Glutamatergic neuron (in vitro differentiated cells): ENCODE measurements at regions not wholly inside any gene's neighbourhood (a gene's known extent, or its start where the extent isn't known, plus 50 kb on each side); places are given as distances from the start of the nearest gene placed in this dataset.

Source experiments
- DNase-seq: peaks from one replicate; pipeline ENCODE4 v3.0.0; 2022
- H3K27ac Mint-ChIP-seq: one replicate; pipeline ENCODE4 v1.8.0; 2020; ENCODE audit warnings: mild to moderate bottlenecking, mixed read lengths, inconsistent platforms; ENCODE audit not compliant: unreplicated experiment
- H3K27me3 Mint-ChIP-seq: one replicate; pipeline ENCODE4 v1.8.0; 2020; ENCODE audit warnings: mild to moderate bottlenecking, moderate library complexity, mixed read lengths, inconsistent platforms; ENCODE audit not compliant: unreplicated experiment
- H3K36me3 Mint-ChIP-seq: one replicate; pipeline ENCODE4 v1.8.0; 2020; ENCODE audit warnings: mild to moderate bottlenecking, mixed read lengths, inconsistent platforms; ENCODE audit not compliant: unreplicated experiment
- H3K4me1 Mint-ChIP-seq: one replicate; pipeline ENCODE4 v1.8.0; 2020; ENCODE audit warnings: mild to moderate bottlenecking, low read depth, mixed read lengths, inconsistent platforms; ENCODE audit not compliant: unreplicated experiment
- H3K4me3 Mint-ChIP-seq: one replicate; pipeline ENCODE4 v1.8.0; 2020; ENCODE audit warnings: mild to moderate bottlenecking, mixed read lengths, inconsistent platforms; ENCODE audit not compliant: unreplicated experiment
- H3K9me3 Mint-ChIP-seq: one replicate; pipeline ENCODE4 v1.8.0; 2020; ENCODE audit warnings: mild to moderate bottlenecking, moderate library complexity, mixed read lengths, inconsistent platforms; ENCODE audit not compliant: unreplicated experiment
- TF ChIP-seq, protein P1 (sequence below): fragments of 200-600 bp; sonication (generic); IDR thresholded peaks from one replicate; pipeline ENCODE4 v1.5.0; 2021; ENCODE audit not compliant: partially characterized antibody, unreplicated experiment

DNA sequence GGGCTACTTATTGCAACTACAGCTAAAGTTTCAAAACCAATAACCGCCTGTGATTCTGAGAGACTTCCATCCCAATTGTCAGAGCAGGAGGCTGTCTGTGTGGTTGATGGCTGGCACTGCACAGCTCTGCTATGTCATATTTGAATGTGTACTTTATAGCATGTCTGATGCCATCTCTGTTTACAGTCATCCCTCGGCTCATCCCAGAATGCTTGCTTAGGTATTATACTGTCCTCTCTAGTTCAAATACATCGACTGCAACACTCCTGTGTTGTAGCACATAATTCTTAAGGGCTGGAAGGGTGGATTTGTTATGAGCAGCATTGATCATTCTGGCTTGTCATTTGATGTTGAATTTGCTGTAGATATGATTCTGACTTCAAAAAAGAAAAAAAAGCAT is 1617.5 kb upstream of the TENM3 start:
- Mint-ChIP-seq H3K4me3 (no peak overlapping the region), H3K27ac (no peak overlapping the region), H3K9me3 (no peaks in the 10 kb centered on the region), H3K36me3 (no peaks in the 10 kb centered on the region), H3K27me3 (peaks cover 2% of the 10 kb centered on the region), H3K4me1 (no peaks in the 10 kb centered on the region)
- TF ChIP-seq, protein P1, sequence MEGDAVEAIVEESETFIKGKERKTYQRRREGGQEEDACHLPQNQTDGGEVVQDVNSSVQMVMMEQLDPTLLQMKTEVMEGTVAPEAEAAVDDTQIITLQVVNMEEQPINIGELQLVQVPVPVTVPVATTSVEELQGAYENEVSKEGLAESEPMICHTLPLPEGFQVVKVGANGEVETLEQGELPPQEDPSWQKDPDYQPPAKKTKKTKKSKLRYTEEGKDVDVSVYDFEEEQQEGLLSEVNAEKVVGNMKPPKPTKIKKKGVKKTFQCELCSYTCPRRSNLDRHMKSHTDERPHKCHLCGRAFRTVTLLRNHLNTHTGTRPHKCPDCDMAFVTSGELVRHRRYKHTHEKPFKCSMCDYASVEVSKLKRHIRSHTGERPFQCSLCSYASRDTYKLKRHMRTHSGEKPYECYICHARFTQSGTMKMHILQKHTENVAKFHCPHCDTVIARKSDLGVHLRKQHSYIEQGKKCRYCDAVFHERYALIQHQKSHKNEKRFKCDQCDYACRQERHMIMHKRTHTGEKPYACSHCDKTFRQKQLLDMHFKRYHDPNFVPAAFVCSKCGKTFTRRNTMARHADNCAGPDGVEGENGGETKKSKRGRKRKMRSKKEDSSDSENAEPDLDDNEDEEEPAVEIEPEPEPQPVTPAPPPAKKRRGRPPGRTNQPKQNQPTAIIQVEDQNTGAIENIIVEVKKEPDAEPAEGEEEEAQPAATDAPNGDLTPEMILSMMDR: no peak
- DNase-seq: no peak

DNA sequence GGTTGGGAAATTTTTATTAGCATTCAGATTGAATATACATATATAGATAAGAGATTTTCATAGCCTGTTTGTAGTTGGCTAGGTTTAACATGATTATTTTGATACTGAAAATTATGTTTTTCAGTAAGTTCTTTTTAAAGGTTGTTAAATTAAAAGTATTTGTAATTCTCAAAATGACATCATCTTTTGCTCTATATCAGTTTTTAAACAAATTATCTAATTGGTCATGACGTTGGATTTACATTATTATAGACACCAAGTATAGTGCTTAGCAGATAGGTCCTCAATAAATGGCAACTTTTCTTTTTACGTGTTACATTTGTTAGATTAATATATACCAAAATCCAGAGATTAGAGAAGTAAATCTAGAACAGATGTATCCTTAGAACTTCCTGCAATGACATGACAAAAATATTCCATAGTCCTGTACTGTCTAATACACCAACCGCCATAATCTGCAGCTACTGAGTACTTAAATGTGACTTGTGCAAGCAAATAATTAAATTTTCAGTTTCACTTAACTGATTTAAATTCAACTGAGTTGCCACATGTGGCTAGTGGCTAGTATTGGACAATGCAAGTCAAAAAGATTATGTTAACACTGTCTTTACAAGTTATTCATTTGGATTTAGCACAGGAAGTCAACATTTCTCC is 1613.1 kb upstream of the TENM3 start:
- Mint-ChIP-seq H3K4me1 (no peaks in the 10 kb centered on the region), H3K27ac (no peak overlapping the region), H3K27me3 (no peaks in the 10 kb centered on the region), H3K4me3 (no peak overlapping the region), H3K36me3 (no peaks in the 10 kb centered on the region), H3K9me3 (no peaks in the 10 kb centered on the region)
- no peak for DNase-seq
- TF ChIP-seq, protein P1: no peak

DNA sequence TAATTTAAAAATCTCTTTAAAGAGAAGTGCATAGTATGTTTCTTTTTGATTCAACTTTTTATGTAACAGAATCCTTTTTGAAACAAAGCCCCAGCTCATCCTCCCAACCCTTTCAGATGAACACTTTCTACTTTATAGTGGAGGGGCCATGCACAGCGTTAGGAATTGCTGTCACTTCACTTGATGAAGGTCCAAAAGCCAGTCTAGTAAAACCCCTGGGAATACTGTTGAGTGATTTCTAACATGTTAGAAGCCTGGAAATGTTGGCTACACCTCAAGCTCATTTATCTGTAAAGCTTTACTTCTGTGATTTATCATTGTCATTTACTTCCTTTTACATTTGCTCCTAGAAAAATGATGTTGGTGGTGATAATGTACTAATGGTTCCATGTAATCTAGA is 1608.9 kb upstream of the TENM3 start:
- TF ChIP-seq, protein P1: no peak
- H3K4me3 Mint-ChIP-seq: no peak overlapping the region
- no peaks in the 10 kb centered on the region for H3K4me1 Mint-ChIP-seq
- no peaks in the 10 kb centered on the region for H3K27me3 Mint-ChIP-seq
- H3K36me3 Mint-ChIP-seq: no peaks in the 10 kb centered on the region
- no peak for DNase-seq
- no peaks in the 10 kb centered on the region for H3K9me3 Mint-ChIP-seq
- no peak overlapping the region for H3K27ac Mint-ChIP-seq

DNA sequence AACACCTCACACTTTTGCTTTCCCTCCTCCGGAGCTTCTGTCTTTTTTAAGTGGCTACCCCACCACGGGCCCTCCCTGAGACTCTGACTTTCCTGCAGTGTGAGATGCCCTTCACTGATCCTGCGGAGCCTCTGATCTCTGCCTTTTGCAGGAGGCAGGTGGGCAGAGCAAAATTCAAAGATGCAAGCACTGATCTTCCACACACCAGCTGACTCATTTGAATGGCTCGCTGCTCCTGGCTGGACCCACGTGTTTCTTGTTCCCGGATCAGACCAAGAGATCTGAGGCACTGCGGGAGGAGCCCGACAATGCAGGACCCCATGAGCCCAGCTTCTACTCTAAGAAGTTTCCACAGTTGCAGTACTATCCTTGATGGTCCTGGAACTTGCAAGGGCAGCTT is 1607.9 kb upstream of the TENM3 start:
- DNase-seq: no peak
- no peak overlapping the region for H3K4me3 Mint-ChIP-seq
- no peaks in the 10 kb centered on the region for H3K9me3 Mint-ChIP-seq
- no peaks in the 10 kb centered on the region for H3K27me3 Mint-ChIP-seq
- TF ChIP-seq, protein P1: no peak
- no peaks in the 10 kb centered on the region for H3K36me3 Mint-ChIP-seq
- H3K27ac Mint-ChIP-seq: no peak overlapping the region
- no peaks in the 10 kb centered on the region for H3K4me1 Mint-ChIP-seq

DNA sequence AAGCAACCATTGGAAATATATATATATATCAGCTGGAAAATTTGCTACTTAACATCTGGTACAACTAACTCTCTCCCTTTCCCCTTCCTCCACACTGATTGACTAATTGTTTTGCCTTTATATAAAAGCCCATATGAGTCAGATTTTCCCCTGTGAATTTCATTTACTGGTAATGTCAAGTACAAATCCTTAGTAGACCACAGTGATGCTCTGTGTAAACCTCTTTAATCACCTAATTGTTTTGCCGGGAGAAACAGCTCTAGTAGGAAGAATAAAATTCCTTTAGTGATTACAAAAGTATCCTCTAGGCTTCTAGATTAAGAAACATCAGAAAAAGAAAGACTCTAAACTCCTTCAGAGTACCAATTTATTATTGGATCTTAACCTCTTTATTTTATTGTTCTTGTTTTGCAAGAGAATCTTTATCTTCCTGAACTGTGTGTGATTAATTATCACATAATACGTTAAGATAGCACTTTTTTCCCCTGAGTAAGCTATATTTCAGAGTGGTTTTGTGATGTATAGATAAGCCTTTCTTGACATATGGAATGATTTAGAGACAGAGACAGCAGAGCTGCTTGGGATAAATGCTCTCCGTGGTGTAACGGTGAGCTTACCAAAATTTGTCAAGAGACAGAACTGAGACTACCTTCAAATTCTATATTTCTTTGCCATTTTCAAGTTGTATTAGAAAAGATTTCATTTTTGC is 1606.4 kb upstream of the TENM3 start:
- DNase-seq: no peak
- H3K27ac Mint-ChIP-seq: no peak overlapping the region
- no peaks in the 10 kb centered on the region for H3K9me3 Mint-ChIP-seq
- H3K4me1 Mint-ChIP-seq: no peaks in the 10 kb centered on the region
- H3K36me3 Mint-ChIP-seq: no peaks in the 10 kb centered on the region
- H3K27me3 Mint-ChIP-seq: no peaks in the 10 kb centered on the region
- TF ChIP-seq, protein P1: no peak
- no peak overlapping the region for H3K4me3 Mint-ChIP-seq
